ENCODE measurements at regions not wholly inside any gene's neighbourhood (a gene's known extent, or its start where the extent isn't known, plus 50 kb on each side); places are given as distances from the start of the nearest gene placed in this dataset.

GRCh38 chr4:150012851-150013360 is 65.3 kb upstream of the DCLK2 start:
- no peak for TF ChIP-seq USF2 (CRISPR knock-in tag; IDR thresholded peaks at IDR 0.05)
- TF ChIP-seq SIN3A (IDR thresholded peaks at IDR 0.05; ENCODE audit: borderline replicate concordance in 2 of 2, control insufficient read depth in 1 of 2, low read depth in 2 of 2, low read length in 2 of 2) = no peak
- no peak for TF ChIP-seq CTCF (IDR thresholded peaks at IDR 0.05 in 2 of 3, conservative IDR thresholded peaks at IDR 0.05 in 1 of 3; ENCODE audit: insufficient read depth in 2 of 3, low read depth in 1 of 3, low read length in 3 of 3)
- no peak for TF ChIP-seq ZNF589 (CRISPR knock-in tag; IDR thresholded peaks at IDR 0.05; ENCODE audit: low read depth)
- no peak for TF ChIP-seq TEAD1 (CRISPR knock-in tag; IDR thresholded peaks at IDR 0.05)
- no peak for TF ChIP-seq EZH2 (IDR thresholded peaks at IDR 0.05; ENCODE audit: borderline replicate concordance, low read depth, low read length)
- TF ChIP-seq ZNF212 (CRISPR knock-in tag; IDR thresholded peaks at IDR 0.05) = no peak
- no peak for TF ChIP-seq ZKSCAN8 (CRISPR knock-in tag; IDR thresholded peaks at IDR 0.05)
- no peak for TF ChIP-seq POLR2A (conservative IDR thresholded peaks at IDR 0.05)
- TF ChIP-seq, protein P1, sequence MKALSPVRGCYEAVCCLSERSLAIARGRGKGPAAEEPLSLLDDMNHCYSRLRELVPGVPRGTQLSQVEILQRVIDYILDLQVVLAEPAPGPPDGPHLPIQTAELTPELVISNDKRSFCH (CRISPR knock-in tag; IDR thresholded peaks at IDR 0.05) = no peak
- TF ChIP-seq, protein P1 (tag; IDR thresholded peaks at IDR 0.05) = no peak

Measured in K562 (cell line).